ENCODE measurements at regions not wholly inside any gene's neighbourhood (a gene's known extent, or its start where the extent isn't known, plus 50 kb on each side); places are given as distances from the start of the nearest gene placed in this dataset.

GRCh38 chr15:77774350-77774749, 141.6 kb upstream of the LINGO1 start:
- H3K9me2 ChIP-seq (replicated peaks; ENCODE audit: insufficient read depth, low read length), result no peaks in the 10 kb centered on the region

GRCh38 chr15:77773903-77774302, 141.2 kb upstream of the LINGO1 start:
- Histone ChIP-seq H2AFZ (ENCODE audit: low read length) (no peak overlapping the region), H3K27me3 (replicated peaks; ENCODE audit: insufficient read depth, low read length) (no peaks in the 10 kb centered on the region), H3K9me2 (replicated peaks; ENCODE audit: insufficient read depth, low read length) (no peaks in the 10 kb centered on the region), H3K4me1 (ENCODE audit: low read length) (peaks cover 10% of the 10 kb centered on the region), H4K20me1 (ENCODE audit: insufficient read depth, low read length) (no peaks in the 10 kb centered on the region), H3F3A (ENCODE audit: insufficient read depth, low read length) (no peaks in the 10 kb centered on the region), H3K27ac (ENCODE audit: low read length) (no peak overlapping the region), H3K36me3 (replicated peaks; ENCODE audit: insufficient read depth, low read length) (no peaks in the 10 kb centered on the region), H3K4me2 (ENCODE audit: low read depth, low read length) (no peak overlapping the region), H3K79me2 (ENCODE audit: low read length) (no peaks in the 10 kb centered on the region), H3K9ac (ENCODE audit: low read length) (no peak overlapping the region), H3K9me3 (replicated peaks; ENCODE audit: insufficient read depth, low read length) (no peaks in the 10 kb centered on the region), H3K4me3 (ENCODE audit: low read length) (no peak overlapping the region)
- no peak for TF ChIP-seq CTCF (IDR thresholded peaks at IDR 0.05; ENCODE audit: low read length)
- no peak for TF ChIP-seq EZH2 (optimal IDR thresholded peaks at IDR 0.05; ENCODE audit: low read depth, low read length)
- no peak for TF ChIP-seq EZH2phosphoT487 (IDR thresholded peaks at IDR 0.05; ENCODE audit: low read length)
- no peak for DNase-seq

More at GRCh38 chr15:77774350-77774749, 141.6 kb upstream of the LINGO1 start:
- no peak for TF ChIP-seq EZH2 (optimal IDR thresholded peaks at IDR 0.05; ENCODE audit: low read depth, low read length)
- TF ChIP-seq EZH2phosphoT487 (IDR thresholded peaks at IDR 0.05; ENCODE audit: low read length), result no peak
- no peak for TF ChIP-seq CTCF (IDR thresholded peaks at IDR 0.05; ENCODE audit: low read length)
- no peaks in the 10 kb centered on the region for H3K9me3 ChIP-seq (replicated peaks; ENCODE audit: insufficient read depth, low read length)
- no peaks in the 10 kb centered on the region for H3K79me2 ChIP-seq (ENCODE audit: low read length)
- peaks cover 8% of the 10 kb centered on the region for H3K4me1 ChIP-seq (ENCODE audit: low read length)
- H3F3A ChIP-seq (ENCODE audit: insufficient read depth, low read length), result no peaks in the 10 kb centered on the region
- H3K9ac ChIP-seq (ENCODE audit: low read length), result no peak overlapping the region
- H3K36me3 ChIP-seq (replicated peaks; ENCODE audit: insufficient read depth, low read length), result no peaks in the 10 kb centered on the region
- no peak for DNase-seq
- H3K4me3 ChIP-seq (ENCODE audit: low read length), result no peak overlapping the region
- no peaks in the 10 kb centered on the region for H4K20me1 ChIP-seq (ENCODE audit: insufficient read depth, low read length)
- no peaks in the 10 kb centered on the region for H3K27me3 ChIP-seq (replicated peaks; ENCODE audit: insufficient read depth, low read length)
- no peak overlapping the region for H2AFZ ChIP-seq (ENCODE audit: low read length)
- no peak overlapping the region for H3K4me2 ChIP-seq (ENCODE audit: low read depth, low read length)
- H3K27ac ChIP-seq (ENCODE audit: low read length), result no peak overlapping the region

GRCh38 chr15:77772641-77773402, 140.1 kb upstream of the LINGO1 start:
- DNase-seq, result no peak
- no peaks in the 10 kb centered on the region for H3K36me3 ChIP-seq (replicated peaks; ENCODE audit: insufficient read depth, low read length)
- no peak overlapping the region for H3K9ac ChIP-seq (ENCODE audit: low read length)
- no peaks in the 10 kb centered on the region for H3K9me2 ChIP-seq (replicated peaks; ENCODE audit: insufficient read depth, low read length)
- no peaks in the 10 kb centered on the region for H3K27me3 ChIP-seq (replicated peaks; ENCODE audit: insufficient read depth, low read length)
- no peaks in the 10 kb centered on the region for H4K20me1 ChIP-seq (ENCODE audit: insufficient read depth, low read length)
- no peak overlapping the region for H3K27ac ChIP-seq (ENCODE audit: low read length)
- no peak overlapping the region for H3K4me2 ChIP-seq (ENCODE audit: low read depth, low read length)
- H3F3A ChIP-seq (ENCODE audit: insufficient read depth, low read length), result no peaks in the 10 kb centered on the region
- no peaks in the 10 kb centered on the region for H3K79me2 ChIP-seq (ENCODE audit: low read length)
- no peak for TF ChIP-seq CTCF (IDR thresholded peaks at IDR 0.05; ENCODE audit: low read length)
- TF ChIP-seq EZH2phosphoT487 (IDR thresholded peaks at IDR 0.05; ENCODE audit: low read length), result no peak
- TF ChIP-seq EZH2 (optimal IDR thresholded peaks at IDR 0.05; ENCODE audit: low read depth, low read length), result no peak
- no peak overlapping the region for H3K4me3 ChIP-seq (ENCODE audit: low read length)
- no peaks in the 10 kb centered on the region for H3K9me3 ChIP-seq (replicated peaks; ENCODE audit: insufficient read depth, low read length)
- peaks cover 10% of the 10 kb centered on the region for H3K4me1 ChIP-seq (ENCODE audit: low read length)
- H2AFZ ChIP-seq (ENCODE audit: low read length), result no peak overlapping the region

Data from MM.1S (cell line).